NCI-H510A treated with DMSO at 0.1 percent for 48 hours (cell line): ENCODE measurements at regions not wholly inside any gene's neighbourhood (a gene's known extent, or its start where the extent isn't known, plus 50 kb on each side); places are given as distances from the start of the nearest gene placed in this dataset.

Experiments used
- DNase-seq: peaks from one replicate; lab custom pipeline; 2025; lab: John Stamatoyannopoulos, UW

- no peak for DNase-seq
Observed at GRCh38 chr1:163896001-163896400, 574.2 kb downstream of the NUF2 start.

GRCh38 chr1:163897412-163898155 is 575.8 kb downstream of the NUF2 start:
- DNase-seq = no peak

GRCh38 chr1:163906283-163906682 is 584.5 kb downstream of the NUF2 start:
- DNase-seq = no peak

- no peak for DNase-seq
Observed at GRCh38 chr1:163912170-163912884, 590.6 kb downstream of the NUF2 start.

GRCh38 chr1:163914785-163915413 is 593.1 kb downstream of the NUF2 start:
- no peak for DNase-seq

GRCh38 chr1:163922743-163923201 is 601.0 kb downstream of the NUF2 start:
- no peak for DNase-seq

- DNase-seq = no peak
Observed at GRCh38 chr1:163924041-163924440, 602.3 kb downstream of the NUF2 start.

- no peak for DNase-seq
Observed at GRCh38 chr1:163927493-163927892, 605.7 kb downstream of the NUF2 start.

- peak; percentile 62 for DNase-seq
Observed at GRCh38 chr1:163928069-163928468, 606.3 kb downstream of the NUF2 start.

GRCh38 chr1:163928651-163929050 is 606.9 kb downstream of the NUF2 start:
- DNase-seq = peak; percentile 75

GRCh38 chr1:163932901-163933300 is 611.1 kb downstream of the NUF2 start:
- DNase-seq = no peak

GRCh38 chr1:163933437-163933836 is 611.7 kb downstream of the NUF2 start:
- DNase-seq = peak; percentile 47

GRCh38 chr1:163935738-163936374 is 614.1 kb downstream of the NUF2 start:
- no peak for DNase-seq

GRCh38 chr1:163959622-163960021 is 599.4 kb upstream of the PBX1 start:
- no peak for DNase-seq

GRCh38 chr1:163970151-163970550 is 588.8 kb upstream of the PBX1 start:
- no peak for DNase-seq

GRCh38 chr1:163970699-163971098 is 588.3 kb upstream of the PBX1 start:
- no peak for DNase-seq

GRCh38 chr1:163973586-163973985 is 585.4 kb upstream of the PBX1 start:
- DNase-seq = no peak

GRCh38 chr1:163974120-163974519 is 584.9 kb upstream of the PBX1 start:
- DNase-seq = no peak

GRCh38 chr1:163980394-163980793 is 578.6 kb upstream of the PBX1 start:
- peak; percentile 72 for DNase-seq

- DNase-seq = peak; percentile 75
Observed at GRCh38 chr1:163981500-163982030, 577.4 kb upstream of the PBX1 start.

- no peak for DNase-seq
Observed at GRCh38 chr1:163983097-163983496, 575.9 kb upstream of the PBX1 start.

- no peak for DNase-seq
Observed at GRCh38 chr1:163985700-163986099, 573.3 kb upstream of the PBX1 start.
